Stimulated activated CD8-positive, alpha-beta memory T cell treated with anti-CD3 and anti-CD28 coated beads, Interleukin-7, amount 100 ng/mL, for 48 hours (primary cell): ENCODE measurements at regions not wholly inside any gene's neighbourhood (a gene's known extent, or its start where the extent isn't known, plus 50 kb on each side); places are given as distances from the start of the nearest gene placed in this dataset.
"Not testable (repeated sequence)": the region's sequence is repeated elsewhere in the genome, so short reads cannot be mapped to it uniquely, and the experiment has no call there.

Experiments
- DNase-seq, 2 donors: peaks; one replicate each; pipeline ENCODE4 v3.0.0-alpha.2; 2020; ENCODE audit warnings: low read depth in 1 of 2; ENCODE audit errors: extremely low read depth in 1 of 2

DNA sequence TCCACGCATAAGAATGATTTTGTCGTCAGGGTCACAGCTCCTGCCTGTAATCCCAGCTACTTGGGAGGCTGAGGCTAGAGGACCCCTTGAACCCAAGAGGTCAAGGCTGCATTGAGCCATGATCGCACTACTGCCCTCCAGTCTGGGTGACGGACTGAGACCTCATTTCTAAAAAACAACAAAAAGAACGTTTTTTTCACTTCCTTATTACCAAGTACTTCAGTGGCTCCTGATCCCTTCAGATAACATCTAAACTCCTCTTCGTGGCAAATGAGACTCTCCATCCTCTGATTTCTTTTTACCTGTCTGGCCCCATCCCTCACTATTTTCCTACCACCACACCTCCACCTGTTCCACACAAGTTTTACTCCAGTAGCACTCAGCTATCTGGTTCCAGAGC lies 105.4 kb upstream of the TLK1 start:
- DNase-seq = no peak

- DNase-seq = not testable (repeated sequence)
Observed at GRCh38 chr2:171261529-171261928, 100.8 kb upstream of the TLK1 start.

- DNase-seq = peak in 1 of 2 donors; percentile 22
Observed at GRCh38 chr2:171260471-171261424, 100.1 kb upstream of the TLK1 start.

DNA sequence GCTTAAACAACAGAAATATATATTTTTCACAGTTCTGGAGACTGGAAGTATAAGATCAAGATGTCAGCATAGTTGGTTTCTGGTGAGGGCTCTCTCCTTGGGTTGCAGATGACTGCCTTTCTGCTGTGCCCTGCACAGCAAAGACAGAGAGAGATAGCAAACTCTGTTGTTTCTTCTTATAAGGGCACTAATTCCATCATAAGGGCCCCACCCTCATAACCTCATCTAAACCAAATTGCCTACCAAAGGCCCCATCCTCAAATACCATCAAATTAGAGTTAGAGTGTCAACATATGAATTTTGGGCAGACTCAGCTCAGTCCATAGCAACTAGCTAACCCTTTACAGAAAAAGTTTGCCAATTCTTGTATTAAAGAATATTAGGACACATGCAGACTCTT lies 94.0 kb upstream of the TLK1 start:
- DNase-seq = no peak

GRCh38 chr2:171253900-171254650 lies 93.4 kb upstream of the TLK1 start:
- no peak for DNase-seq

DNA sequence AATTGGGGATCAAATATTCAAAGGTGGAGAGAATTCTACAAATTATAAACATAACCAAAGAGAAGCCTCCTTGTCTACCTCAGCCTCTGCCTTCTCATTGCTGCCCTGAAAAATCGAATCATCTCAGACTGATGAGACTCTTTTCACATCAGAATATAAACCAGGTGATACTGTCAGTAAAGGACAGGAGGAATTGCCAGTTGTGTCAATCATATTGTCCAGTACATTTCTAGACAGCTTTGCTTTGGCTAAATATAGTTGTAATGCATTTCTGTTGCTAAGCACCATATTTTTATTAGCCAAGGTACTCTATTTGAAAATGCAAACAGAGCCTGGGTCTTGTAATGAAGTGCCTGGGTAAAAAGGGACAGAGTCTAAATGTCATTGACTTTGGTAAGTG lies 92.6 kb upstream of the TLK1 start:
- no peak for DNase-seq

- no peak for DNase-seq
Observed at GRCh38 chr2:171249689-171250088, 89.0 kb upstream of the TLK1 start.

- no peak for DNase-seq
Observed at GRCh38 chr2:171247741-171248662, 87.3 kb upstream of the TLK1 start.

- no peak for DNase-seq
Observed at GRCh38 chr2:171244970-171245782, 84.5 kb upstream of the TLK1 start.

DNA sequence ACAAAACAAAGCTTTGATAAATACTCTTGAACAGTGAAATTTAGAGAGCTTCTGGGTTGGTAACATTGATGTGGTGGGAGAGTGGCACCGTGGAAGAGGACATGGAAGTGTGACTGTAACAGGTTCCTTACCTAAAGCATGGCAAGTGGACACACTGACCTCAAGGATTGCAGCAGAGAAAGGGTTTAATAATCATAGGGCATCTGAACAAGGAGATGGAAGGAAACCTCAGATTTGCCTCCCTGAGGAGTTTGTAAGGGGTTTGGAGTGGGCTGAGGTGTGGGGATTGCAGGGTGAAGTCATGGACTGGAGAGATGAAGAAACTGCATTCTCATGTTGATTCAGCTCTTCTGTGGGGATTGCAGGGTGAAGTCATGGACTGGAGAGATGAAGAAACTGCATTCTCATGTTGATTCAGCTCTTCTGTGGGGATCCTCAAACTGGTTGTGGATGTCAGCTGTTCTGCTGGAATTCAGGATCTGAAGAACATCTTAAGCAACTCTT lies 83.8 kb upstream of the TLK1 start:
- no peak for DNase-seq

DNA sequence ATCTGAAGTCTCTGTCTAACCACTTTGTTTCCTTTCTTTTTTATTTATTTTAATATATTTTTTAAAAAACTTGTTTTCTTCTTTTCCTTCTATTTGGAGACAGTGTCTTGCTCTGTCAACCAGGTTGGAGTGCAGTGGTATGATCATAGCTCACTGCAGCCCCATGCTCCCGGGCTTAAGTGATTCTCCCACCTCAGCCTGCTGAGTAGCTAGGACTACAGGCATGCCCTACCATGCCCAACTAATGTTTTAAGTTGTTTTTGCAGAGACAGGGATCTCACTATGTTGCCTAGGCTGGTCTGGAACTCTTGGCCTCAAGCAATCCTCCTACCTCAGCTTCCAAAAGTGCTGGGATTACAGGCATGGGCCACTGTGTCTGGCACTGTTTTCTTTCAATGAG lies 81.1 kb upstream of the TLK1 start:
- DNase-seq = no peak

- no peak for DNase-seq
Observed at GRCh38 chr2:171238946-171239345, 78.3 kb upstream of the TLK1 start.

DNA sequence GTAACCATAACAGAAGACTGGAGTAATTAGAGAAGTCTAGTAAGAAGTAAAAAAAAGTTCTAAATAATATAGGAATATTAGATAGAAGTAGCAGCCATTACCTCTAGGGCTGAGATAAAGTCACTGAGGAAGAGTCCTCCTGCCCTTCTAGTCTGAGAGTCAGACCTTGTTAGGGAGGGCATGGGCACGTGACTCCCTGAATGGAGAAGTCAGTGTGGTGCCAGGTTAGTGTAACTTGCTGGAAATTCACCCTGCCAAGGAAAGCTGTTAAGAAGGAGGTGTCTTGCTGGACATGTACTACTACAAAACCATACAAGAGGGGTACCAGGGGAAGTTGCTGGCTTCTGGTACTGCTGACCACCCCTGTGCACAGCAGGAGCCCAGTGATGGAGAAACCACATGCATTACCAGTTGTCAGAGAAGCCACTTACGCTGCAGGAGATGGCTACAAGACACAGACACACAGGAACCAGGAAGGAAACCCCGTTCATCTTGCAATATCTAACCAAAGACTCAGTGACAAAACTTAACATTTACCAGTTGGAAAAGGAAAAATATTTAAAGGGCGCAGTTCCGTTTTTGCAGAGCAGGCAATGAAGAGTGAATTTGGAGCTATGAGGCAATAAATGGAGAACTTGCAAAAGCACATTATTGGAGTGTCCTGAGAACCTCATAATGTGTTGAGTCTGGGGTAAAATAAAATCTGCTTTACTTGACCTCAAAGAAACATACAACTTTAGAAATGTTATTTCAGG lies 77.2 kb upstream of the TLK1 start:
- no peak for DNase-seq

GRCh38 chr2:171235262-171235881 lies 74.7 kb upstream of the TLK1 start:
- no peak for DNase-seq

- DNase-seq = no peak
Observed at GRCh38 chr2:171230176-171230575, 69.5 kb upstream of the TLK1 start.

DNA sequence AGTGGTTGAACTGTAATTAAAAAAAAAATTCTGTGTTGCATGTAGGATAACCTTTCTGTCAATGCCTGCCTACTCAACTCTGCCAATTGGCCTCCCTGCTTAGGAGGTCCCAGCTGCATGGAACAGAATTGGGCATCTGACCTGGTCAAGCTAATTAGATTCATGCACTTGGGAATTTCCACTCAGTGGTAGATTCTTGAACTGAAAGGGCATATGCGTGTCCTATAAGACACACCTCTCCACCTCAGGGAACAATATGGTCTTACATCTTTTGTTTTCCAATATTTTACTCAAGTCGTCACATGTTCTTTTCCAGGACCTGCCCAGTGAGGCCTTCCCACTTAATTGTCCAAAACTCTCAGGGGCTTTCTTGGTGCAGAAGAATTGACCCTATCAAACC lies 68.1 kb upstream of the TLK1 start:
- no peak for DNase-seq

- no peak for DNase-seq
Observed at GRCh38 chr2:171227066-171227782, 66.5 kb upstream of the TLK1 start.

DNA sequence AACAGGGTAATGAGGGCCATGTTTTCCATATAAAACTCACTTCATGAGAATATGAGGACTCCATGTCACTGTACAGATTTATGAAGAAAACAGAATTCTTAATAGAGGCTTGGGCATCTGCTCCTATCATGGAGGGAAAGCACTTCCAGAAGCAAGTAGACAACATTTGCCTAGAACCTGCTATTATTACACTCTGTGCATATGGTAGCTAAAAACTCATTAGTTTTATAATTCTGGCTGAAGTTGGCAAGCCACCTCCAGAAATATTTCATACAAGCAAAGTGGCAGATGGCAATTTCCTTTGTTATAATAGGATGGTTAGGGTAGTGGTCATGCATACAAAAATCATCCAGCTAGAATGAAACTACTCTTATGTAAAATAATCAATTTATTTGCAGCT lies 65.8 kb upstream of the TLK1 start:
- DNase-seq = no peak
